Astrocyte (in vitro differentiated cells and primary cell): ENCODE measurements at regions not wholly inside any gene's neighbourhood (a gene's known extent, or its start where the extent isn't known, plus 50 kb on each side); places are given as distances from the start of the nearest gene placed in this dataset.

ENCODE experiments used
- EZH2 ChIP-seq: IDR thresholded peaks from 2 replicates; pipeline ENCODE4 v1.6.1; 2012; ENCODE audit warnings: mild to moderate bottlenecking, low read length, inconsistent platforms; ENCODE audit not compliant: insufficient read depth
- TF ChIP-seq, protein P1 (sequence below): IDR thresholded peaks from 2 replicates; pipeline ENCODE4 v1.5.1; 2011; ENCODE audit warnings: low read depth, mild to moderate bottlenecking, inconsistent platforms, low read length, moderate library complexity; ENCODE audit not compliant: insufficient read depth

DNA sequence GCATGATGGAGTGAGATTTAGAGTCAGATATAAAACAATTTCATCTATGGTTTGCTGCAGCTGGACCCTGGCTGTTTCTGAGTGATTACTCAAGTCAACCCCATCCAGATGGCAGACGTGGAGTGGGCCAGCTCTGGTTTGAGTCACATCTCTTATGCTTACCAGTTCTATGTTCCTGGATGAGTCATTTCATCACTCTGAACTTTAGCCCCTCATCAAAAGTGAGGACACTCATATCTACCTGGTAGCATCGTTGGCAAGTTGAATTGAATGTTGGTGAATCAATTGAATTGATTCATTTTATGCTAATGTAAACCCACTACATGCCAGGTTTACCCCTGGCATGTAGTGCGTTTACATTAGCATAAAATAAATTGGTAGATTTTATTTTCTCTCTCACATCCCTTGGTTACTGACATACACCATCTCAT is 176.4 kb downstream of the FGF18 start:
- TF ChIP-seq, protein P1, sequence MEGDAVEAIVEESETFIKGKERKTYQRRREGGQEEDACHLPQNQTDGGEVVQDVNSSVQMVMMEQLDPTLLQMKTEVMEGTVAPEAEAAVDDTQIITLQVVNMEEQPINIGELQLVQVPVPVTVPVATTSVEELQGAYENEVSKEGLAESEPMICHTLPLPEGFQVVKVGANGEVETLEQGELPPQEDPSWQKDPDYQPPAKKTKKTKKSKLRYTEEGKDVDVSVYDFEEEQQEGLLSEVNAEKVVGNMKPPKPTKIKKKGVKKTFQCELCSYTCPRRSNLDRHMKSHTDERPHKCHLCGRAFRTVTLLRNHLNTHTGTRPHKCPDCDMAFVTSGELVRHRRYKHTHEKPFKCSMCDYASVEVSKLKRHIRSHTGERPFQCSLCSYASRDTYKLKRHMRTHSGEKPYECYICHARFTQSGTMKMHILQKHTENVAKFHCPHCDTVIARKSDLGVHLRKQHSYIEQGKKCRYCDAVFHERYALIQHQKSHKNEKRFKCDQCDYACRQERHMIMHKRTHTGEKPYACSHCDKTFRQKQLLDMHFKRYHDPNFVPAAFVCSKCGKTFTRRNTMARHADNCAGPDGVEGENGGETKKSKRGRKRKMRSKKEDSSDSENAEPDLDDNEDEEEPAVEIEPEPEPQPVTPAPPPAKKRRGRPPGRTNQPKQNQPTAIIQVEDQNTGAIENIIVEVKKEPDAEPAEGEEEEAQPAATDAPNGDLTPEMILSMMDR = no peak
- TF ChIP-seq EZH2 = no peak
